ENCODE measurements at regions not wholly inside any gene's neighbourhood (a gene's known extent, or its start where the extent isn't known, plus 50 kb on each side); places are given as distances from the start of the nearest gene placed in this dataset.
"Not testable (repeated sequence)": the region's sequence is repeated elsewhere in the genome, so short reads cannot be mapped to it uniquely, and the experiment has no call there.

DNA sequence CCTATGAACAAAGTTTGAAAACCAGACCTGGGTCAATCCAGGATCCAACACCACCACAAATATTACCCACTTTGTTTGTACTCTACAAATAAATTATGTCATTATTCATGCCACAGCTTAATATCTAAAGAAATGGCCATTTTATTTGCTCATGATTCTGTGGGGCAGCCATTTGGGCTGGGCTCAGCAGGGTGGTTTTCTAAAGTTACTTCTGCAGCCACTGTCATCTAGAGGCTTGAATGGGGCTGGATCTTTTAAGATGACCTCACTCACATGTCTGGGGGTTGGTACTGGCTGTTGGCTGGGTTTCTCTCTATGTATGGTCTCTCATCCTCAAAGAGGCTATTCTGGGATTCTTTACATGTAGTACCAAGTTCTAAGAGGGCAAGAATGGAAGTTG is 96.2 kb downstream of the VCPKMT start:
- DNase-seq, result no peak

DNA sequence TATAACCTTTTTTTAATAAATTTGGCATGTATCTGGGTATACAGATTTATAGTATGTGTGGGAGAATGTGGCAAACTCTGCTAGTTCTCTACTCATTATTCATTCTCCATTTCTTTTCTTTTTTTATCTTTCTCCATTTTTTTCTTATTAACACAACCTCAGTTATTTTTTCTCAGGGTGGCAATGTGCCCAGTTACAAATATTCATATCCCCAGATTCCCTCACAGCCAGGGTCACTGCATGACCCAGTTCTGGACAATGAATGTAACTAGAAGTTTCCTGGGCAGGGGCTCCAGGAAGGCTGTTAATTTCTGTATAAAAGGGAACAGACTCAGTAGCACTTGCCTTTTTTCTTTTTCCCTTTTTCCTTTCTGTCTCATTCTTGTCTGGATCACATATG is 95.6 kb downstream of the VCPKMT start:
- DNase-seq, result no peak

- no peak for DNase-seq
Observed at GRCh38 chr14:50021261-50022031, 94.9 kb downstream of the VCPKMT start.

DNA sequence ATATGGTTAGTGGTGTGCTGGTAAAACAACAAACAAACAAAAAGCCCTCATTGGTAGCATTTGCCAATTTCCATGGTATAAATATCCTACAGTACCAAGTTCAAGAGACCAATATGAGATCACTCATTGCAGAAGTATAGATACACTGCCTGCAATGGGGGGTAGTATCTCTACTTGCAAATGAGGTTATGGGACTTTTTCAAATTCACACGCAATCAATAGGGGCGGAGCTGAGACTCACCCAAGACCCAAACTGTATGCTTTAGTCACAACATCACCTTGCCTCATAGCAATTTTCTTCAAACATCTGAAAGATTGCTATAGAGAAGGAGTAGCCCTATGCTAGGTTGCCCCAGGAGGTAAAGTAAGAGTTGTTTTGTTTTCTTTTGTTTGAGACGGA is 93.7 kb downstream of the VCPKMT start:
- DNase-seq, result no peak

DNA sequence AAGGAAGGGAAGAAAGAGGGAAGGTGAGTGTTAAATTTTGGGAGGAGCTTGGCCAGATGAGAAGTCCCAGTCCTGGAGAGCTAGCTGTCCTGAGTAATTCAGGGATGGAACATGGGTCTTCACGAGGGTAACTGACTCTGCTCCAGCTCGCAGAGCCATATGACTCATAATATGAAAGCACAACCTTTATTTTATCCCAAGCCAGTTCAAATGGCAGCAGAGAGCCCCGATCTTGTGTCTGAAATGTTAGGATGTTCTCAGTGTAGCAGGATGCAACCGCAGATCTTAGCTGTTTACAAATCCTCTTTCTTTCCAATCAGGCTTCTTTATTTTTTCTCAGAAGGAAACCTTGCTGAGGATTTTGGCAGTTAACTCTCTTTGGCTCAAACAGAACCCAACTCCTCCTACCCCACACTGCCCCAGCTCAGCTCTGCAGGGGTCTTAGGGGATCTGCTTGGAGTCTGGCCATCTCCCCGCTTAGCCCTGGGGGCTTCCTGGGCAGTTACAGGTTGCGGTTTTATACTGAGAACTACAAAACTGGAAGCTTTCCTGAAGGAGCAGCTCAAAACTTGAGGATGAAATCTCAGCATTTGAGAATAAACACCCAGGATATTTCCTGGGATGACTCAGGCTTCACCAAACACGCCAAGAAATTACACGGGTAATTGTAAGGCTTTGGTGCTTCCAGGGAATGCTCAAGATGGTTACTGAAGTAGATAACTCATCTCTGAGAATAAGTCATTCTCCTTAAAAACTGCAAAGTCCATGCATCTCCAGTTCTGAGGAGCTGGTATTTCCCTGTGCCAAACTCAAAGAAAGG is 92.5 kb downstream of the VCPKMT start:
- no peak for DNase-seq

GRCh38 chr14:50025073-50025472 is 91.3 kb downstream of the VCPKMT start:
- DNase-seq, result no peak

- no peak for DNase-seq
Observed at GRCh38 chr14:50025776-50026175, 90.6 kb downstream of the VCPKMT start.

GRCh38 chr14:50026396-50026795 is 90.0 kb downstream of the VCPKMT start:
- DNase-seq, result no peak

GRCh38 chr14:50027816-50028215 is 88.6 kb downstream of the VCPKMT start:
- no peak for DNase-seq

DNA sequence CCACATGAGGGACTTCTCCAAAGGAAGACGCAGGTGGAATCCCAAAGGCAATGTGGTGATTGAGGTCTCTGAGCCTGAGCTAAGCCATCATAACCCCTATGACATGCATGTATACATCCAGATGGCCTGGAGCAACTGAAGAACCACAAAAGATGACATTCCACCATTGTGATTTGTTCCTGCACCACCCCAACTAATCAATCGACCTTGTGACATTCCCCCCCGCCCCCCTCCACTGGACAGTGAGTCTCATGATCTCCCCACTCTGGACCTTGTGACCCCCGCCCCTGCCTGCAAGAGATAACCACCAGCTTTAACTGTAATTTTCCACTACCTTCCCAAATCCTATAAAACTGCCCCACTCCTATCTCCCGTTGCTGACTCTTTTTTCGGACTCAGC is 87.9 kb downstream of the VCPKMT start:
- no peak for DNase-seq

DNA sequence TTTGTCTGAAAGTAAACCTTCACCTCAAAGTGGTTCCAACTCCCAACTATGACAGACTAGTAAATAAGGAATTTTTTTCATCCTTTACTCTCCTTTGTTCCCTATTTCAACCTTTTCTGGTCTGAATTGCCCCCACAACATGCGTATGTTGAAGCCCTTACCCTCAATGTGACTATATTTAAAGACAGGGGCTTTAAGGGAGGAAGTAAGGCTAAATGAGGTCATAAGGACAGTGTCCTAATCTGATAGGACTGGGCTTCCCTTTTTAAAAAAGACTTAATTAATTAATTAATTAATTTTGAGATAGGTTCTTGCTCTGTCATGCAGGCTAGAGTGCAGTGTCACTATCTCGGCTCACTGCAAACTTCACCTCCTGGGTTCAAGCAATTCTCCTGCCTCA is 86.3 kb downstream of the VCPKMT start:
- no peak for DNase-seq

GRCh38 chr14:50030911-50031310 is 85.5 kb downstream of the VCPKMT start:
- DNase-seq, result not testable (repeated sequence)

GRCh38 chr14:50031602-50032313 is 84.6 kb downstream of the VCPKMT start:
- no peak for DNase-seq

- not testable (repeated sequence) for DNase-seq
Observed at GRCh38 chr14:50032462-50033167, 83.8 kb downstream of the VCPKMT start.

- no peak for DNase-seq
Observed at GRCh38 chr14:50035214-50035613, 81.2 kb downstream of the VCPKMT start.

- no peak for DNase-seq
Observed at GRCh38 chr14:50036211-50036610, 80.2 kb downstream of the VCPKMT start.

DNA sequence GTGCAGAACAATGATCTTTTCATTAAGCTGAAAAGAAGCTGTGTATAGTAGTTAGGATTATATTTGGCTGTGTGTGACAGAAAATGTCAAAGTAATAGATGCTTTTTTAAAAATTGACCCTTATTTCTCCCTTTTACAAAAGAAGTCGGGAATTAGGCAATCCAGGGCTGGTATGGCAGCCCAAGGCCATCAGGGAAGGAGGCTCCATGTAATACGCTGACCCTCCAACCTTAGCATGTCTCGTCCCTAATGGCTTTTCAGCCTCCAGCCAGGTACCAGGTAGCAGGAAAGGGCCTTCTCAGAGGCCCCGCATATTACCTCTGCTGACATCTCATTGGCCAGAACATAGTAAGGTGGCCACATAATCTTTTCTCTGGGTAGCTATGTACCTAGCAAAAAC is 79.7 kb downstream of the VCPKMT start:
- DNase-seq, result no peak

DNA sequence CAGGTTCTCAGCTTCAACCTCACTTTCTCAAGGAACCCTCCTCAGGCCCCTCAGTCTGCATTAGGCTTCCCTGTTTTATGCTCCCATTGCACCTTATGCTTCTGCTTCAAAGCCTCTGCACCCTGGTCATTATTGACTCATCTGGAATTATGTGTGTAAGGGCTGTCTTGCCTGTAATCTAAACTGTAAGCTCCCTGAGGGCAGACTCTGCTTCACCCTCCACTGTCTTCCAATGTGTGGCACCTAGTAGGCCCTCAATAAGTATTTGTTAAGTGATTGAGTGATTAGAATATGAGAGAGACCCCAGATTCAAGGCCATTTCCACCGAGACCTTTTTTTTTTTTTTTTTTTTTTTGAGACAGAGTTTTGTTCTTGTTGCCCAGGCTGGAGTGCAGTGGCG is 79.1 kb downstream of the VCPKMT start:
- DNase-seq, result no peak

- no peak for DNase-seq
Observed at GRCh38 chr14:50037852-50038251, 78.5 kb downstream of the VCPKMT start.

DNA sequence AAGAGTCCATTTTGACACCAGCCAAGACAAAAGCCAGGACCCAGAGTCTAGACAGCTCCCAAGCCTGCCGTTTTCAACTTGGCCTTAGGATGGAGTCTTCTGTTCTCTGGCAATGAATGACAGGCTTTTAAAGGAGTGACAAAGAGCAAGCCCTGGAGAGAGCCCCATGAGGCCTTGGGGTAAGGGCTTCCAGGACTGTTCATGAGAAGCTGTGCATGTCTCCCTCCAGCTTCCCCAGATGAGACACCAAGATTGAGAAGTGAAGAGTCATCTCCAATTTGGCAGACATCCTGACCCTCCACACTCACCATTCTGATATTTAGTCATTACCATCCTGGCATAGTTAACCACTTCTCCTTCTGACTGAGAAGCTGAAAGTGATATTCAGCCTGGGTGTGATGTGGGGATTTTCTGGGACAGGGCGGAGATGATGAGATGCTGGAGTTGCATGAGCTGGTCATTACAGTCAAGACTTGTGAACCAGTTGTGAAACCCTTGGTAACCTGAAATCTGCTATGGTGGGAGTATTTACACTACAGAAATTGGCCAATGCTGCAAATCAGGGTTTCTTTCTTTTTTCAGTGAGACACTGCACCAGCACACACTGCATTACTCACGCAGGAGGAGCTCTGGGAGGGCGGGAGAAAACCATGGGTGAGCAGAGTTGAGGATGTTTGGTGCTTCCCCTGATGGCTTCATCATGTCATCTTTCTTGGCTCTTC is 77.8 kb downstream of the VCPKMT start:
- no peak for DNase-seq

GRCh38 chr14:50039120-50039517 is 77.3 kb downstream of the VCPKMT start:
- no peak for DNase-seq
